Ovary (tissue), 3 donors: ENCODE measurements at regions not wholly inside any gene's neighbourhood (a gene's known extent, or its start where the extent isn't known, plus 50 kb on each side); places are given as distances from the start of the nearest gene placed in this dataset.

ENCODE experiments used
- POLR2A ChIP-seq: fragments of 450-650 bp; IDR thresholded peaks from one replicate; pipeline ENCODE4 v1.6.1; 2017; ENCODE audit warnings: antibody characterized with exemption, mild to moderate bottlenecking, moderate library complexity
- TF ChIP-seq, protein P1 (sequence below), 3 donors: fragments of 450-650 bp in 2 of 3; fragments of 200-600 bp in 1 of 3; IDR thresholded peaks; one replicate each; pipeline versions ENCODE4 v1.5.1 to v1.8.0; 2016 to 2022; ENCODE audit warnings: antibody characterized with exemption in 3 of 3, mild to moderate bottlenecking in 1 of 3
- donor health status: DM: no; HTN: no; CAD: no.

GRCh38 chr4:3827616-3828492 is 61.7 kb downstream of the ADRA2C start:
- no peak for TF ChIP-seq POLR2A
- TF ChIP-seq, protein P1, sequence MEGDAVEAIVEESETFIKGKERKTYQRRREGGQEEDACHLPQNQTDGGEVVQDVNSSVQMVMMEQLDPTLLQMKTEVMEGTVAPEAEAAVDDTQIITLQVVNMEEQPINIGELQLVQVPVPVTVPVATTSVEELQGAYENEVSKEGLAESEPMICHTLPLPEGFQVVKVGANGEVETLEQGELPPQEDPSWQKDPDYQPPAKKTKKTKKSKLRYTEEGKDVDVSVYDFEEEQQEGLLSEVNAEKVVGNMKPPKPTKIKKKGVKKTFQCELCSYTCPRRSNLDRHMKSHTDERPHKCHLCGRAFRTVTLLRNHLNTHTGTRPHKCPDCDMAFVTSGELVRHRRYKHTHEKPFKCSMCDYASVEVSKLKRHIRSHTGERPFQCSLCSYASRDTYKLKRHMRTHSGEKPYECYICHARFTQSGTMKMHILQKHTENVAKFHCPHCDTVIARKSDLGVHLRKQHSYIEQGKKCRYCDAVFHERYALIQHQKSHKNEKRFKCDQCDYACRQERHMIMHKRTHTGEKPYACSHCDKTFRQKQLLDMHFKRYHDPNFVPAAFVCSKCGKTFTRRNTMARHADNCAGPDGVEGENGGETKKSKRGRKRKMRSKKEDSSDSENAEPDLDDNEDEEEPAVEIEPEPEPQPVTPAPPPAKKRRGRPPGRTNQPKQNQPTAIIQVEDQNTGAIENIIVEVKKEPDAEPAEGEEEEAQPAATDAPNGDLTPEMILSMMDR (IDR thresholded peaks at IDR 0.05): no peak
